ENCODE measurements at regions not wholly inside any gene's neighbourhood (a gene's known extent, or its start where the extent isn't known, plus 50 kb on each side); places are given as distances from the start of the nearest gene placed in this dataset.

DNA sequence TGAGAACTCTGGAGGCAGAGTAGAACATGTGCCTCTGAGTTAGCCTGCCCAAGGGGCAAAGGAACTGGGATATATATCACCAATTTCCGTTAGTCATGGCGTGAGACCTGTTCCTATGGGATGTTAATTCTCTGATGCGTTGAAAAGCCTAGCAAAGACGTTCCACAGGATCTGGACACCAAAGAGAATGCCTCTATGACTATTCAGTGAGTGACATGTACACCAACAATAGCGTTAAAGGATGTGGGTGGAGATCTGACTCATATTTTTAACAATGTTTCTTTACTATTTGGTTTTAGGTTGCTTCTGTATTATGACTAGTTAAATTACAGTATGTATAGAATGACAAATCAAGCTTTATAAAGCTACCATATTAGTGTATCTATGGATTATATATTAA, 320.9 kb upstream of the MC4R start:
- ATAC-seq, result no peak
- no peak overlapping the region for H3K4me3 ChIP-seq (ENCODE audit: low read depth in 2 of 2, low read length in 2 of 2)
- CTCF ChIA-PET, result no interaction called here
- H3K9me3 ChIP-seq (ENCODE audit: control insufficient read depth, insufficient read depth, low read depth, low read length), result no peaks in the 10 kb centered on the region
- H3K36me3 ChIP-seq (ENCODE audit: control insufficient read depth, insufficient read depth, low read length), result no peaks in the 10 kb centered on the region
- no TSS peak for BruUV-seq (replicated peaks)
- no peak overlapping the region for H3K27ac ChIP-seq (ENCODE audit: low read length)
- POLR2A ChIA-PET, result no interaction called here
- in situ Hi-C loops (cut with HindIII; ENCODE audit: low pct_unique_long_range_greater_than_20kb, low sequenced_read_pairs), result no loop called here
- intact Hi-C loops (cut with micrococcal nuclease; ENCODE audit: unreplicated experiment), result no loop called here
- no peaks in the 10 kb centered on the region for H3K4me1 ChIP-seq (ENCODE audit: control insufficient read depth, insufficient read depth, low read length)
- TF ChIP-seq SIN3A (IDR thresholded peaks at IDR 0.05; ENCODE audit: borderline replicate concordance, insufficient read depth, low read depth, low read length) (no peak), POLR2AphosphoS5 (IDR thresholded peaks at IDR 0.05; ENCODE audit: low read depth, low read length) (no peak), TCF7L2 (IDR thresholded peaks at IDR 0.05; ENCODE audit: low read depth, low read length) (no peak)
- TF ChIP-seq, protein P1, sequence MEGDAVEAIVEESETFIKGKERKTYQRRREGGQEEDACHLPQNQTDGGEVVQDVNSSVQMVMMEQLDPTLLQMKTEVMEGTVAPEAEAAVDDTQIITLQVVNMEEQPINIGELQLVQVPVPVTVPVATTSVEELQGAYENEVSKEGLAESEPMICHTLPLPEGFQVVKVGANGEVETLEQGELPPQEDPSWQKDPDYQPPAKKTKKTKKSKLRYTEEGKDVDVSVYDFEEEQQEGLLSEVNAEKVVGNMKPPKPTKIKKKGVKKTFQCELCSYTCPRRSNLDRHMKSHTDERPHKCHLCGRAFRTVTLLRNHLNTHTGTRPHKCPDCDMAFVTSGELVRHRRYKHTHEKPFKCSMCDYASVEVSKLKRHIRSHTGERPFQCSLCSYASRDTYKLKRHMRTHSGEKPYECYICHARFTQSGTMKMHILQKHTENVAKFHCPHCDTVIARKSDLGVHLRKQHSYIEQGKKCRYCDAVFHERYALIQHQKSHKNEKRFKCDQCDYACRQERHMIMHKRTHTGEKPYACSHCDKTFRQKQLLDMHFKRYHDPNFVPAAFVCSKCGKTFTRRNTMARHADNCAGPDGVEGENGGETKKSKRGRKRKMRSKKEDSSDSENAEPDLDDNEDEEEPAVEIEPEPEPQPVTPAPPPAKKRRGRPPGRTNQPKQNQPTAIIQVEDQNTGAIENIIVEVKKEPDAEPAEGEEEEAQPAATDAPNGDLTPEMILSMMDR (IDR thresholded peaks at IDR 0.05), result no peak
- TF ChIP-seq, protein P2, sequence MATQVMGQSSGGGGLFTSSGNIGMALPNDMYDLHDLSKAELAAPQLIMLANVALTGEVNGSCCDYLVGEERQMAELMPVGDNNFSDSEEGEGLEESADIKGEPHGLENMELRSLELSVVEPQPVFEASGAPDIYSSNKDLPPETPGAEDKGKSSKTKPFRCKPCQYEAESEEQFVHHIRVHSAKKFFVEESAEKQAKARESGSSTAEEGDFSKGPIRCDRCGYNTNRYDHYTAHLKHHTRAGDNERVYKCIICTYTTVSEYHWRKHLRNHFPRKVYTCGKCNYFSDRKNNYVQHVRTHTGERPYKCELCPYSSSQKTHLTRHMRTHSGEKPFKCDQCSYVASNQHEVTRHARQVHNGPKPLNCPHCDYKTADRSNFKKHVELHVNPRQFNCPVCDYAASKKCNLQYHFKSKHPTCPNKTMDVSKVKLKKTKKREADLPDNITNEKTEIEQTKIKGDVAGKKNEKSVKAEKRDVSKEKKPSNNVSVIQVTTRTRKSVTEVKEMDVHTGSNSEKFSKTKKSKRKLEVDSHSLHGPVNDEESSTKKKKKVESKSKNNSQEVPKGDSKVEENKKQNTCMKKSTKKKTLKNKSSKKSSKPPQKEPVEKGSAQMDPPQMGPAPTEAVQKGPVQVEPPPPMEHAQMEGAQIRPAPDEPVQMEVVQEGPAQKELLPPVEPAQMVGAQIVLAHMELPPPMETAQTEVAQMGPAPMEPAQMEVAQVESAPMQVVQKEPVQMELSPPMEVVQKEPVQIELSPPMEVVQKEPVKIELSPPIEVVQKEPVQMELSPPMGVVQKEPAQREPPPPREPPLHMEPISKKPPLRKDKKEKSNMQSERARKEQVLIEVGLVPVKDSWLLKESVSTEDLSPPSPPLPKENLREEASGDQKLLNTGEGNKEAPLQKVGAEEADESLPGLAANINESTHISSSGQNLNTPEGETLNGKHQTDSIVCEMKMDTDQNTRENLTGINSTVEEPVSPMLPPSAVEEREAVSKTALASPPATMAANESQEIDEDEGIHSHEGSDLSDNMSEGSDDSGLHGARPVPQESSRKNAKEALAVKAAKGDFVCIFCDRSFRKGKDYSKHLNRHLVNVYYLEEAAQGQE (IDR thresholded peaks at IDR 0.05; ENCODE audit: insufficient read depth in 1 of 2, low read depth in 2 of 2, low read length in 1 of 2), result no peak
- H3K27me3 ChIP-seq (ENCODE audit: control insufficient read depth, insufficient read depth, low read length), result no peaks in the 10 kb centered on the region
- peak; percentile 5 for DNase-seq (ENCODE audit: low read depth, low spot score)

DNA sequence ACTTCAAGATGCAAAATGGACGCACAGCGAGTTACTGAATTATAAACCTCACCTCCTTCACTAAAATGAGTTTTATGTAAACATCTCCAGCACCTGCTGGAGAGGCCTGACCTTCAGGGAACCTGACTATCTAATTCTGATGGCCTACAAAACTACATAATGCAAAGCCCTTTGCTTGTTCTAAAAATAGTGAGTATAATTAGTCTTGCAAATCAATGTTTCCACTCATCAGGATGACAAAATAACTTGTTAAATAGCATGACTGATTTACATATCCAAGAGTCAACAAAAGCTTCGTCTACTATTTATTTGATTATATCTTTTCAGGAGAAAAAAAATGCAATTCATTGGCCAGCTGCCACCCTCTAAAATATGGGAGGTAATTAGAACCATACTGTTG, 326.3 kb upstream of the MC4R start:
- no peak overlapping the region for H3K27ac ChIP-seq (ENCODE audit: low read length)
- ChIA-PET CTCF (no interaction called here), POLR2A (no interaction called here)
- no peaks in the 10 kb centered on the region for H3K36me3 ChIP-seq (ENCODE audit: control insufficient read depth, insufficient read depth, low read length)
- no peak for DNase-seq (ENCODE audit: low read depth, low spot score)
- H3K4me1 ChIP-seq (ENCODE audit: control insufficient read depth, insufficient read depth, low read length), result no peaks in the 10 kb centered on the region
- H3K27me3 ChIP-seq (ENCODE audit: control insufficient read depth, insufficient read depth, low read length), result no peaks in the 10 kb centered on the region
- intact Hi-C loops (cut with micrococcal nuclease; ENCODE audit: unreplicated experiment), result no loop called here
- BruUV-seq (replicated peaks), result no TSS peak
- no peak overlapping the region for H3K4me3 ChIP-seq (ENCODE audit: low read depth in 2 of 2, low read length in 2 of 2)
- TF ChIP-seq SIN3A (IDR thresholded peaks at IDR 0.05; ENCODE audit: borderline replicate concordance, insufficient read depth, low read depth, low read length) (no peak), TCF7L2 (IDR thresholded peaks at IDR 0.05; ENCODE audit: low read depth, low read length) (no peak), POLR2AphosphoS5 (IDR thresholded peaks at IDR 0.05; ENCODE audit: low read depth, low read length) (no peak)
- TF ChIP-seq, protein P2 (IDR thresholded peaks at IDR 0.05; ENCODE audit: insufficient read depth in 1 of 2, low read depth in 2 of 2, low read length in 1 of 2), result no peak
- TF ChIP-seq, protein P1 (IDR thresholded peaks at IDR 0.05), result no peak
- in situ Hi-C loops (cut with HindIII; ENCODE audit: low pct_unique_long_range_greater_than_20kb, low sequenced_read_pairs), result no loop called here
- ATAC-seq, result no peak
- no peaks in the 10 kb centered on the region for H3K9me3 ChIP-seq (ENCODE audit: control insufficient read depth, insufficient read depth, low read depth, low read length)
